ENCODE measurements at regions not wholly inside any gene's neighbourhood (a gene's known extent, or its start where the extent isn't known, plus 50 kb on each side); places are given as distances from the start of the nearest gene placed in this dataset.

DNA sequence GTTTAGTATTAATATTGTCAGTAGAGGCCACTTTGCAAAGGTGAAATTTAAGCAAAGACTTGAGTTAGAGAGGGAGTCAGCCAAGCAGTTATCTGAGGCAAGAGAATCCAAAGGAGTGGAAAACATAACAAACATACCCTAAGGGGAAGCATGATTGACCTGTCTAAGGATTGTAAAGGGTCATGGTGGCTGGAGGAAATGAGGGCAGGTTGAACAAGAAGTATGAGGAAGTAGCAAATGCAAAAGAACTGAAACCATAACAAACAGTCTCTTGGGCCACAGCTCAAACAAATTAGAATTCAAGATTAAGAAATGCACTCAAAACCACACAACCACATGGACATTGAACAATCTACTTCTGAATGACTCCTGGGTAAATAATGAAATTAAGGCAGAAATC, 103.2 kb downstream of the FBXO5 start:
- Histone ChIP-seq H3K9ac (ENCODE audit: low read length) (no peak overlapping the region), H3K9me3 (ENCODE audit: low read length) (no peaks in the 10 kb centered on the region), H3K27ac (ENCODE audit: low read depth, low read length, poor library complexity, severe bottlenecking) (no peak overlapping the region), H3K27me3 (ENCODE audit: insufficient read depth, low read length) (no peaks in the 10 kb centered on the region), H4K20me1 (ENCODE audit: insufficient read depth, low read length) (no peaks in the 10 kb centered on the region), H3K36me3 (ENCODE audit: insufficient read depth, low read length) (no peaks in the 10 kb centered on the region), H3K4me3 (ENCODE audit: low read depth, low read length, poor library complexity, severe bottlenecking) (no peak overlapping the region), H3K9me2 (ENCODE audit: low read depth, low read length) (no peaks in the 10 kb centered on the region), H3K79me2 (ENCODE audit: insufficient read depth, low read length) (no peaks in the 10 kb centered on the region), H3K4me1 (ENCODE audit: insufficient read depth, low read length, severe bottlenecking) (no peaks in the 10 kb centered on the region), H3F3A (ENCODE audit: insufficient read depth, low read length) (no peaks in the 10 kb centered on the region), H3K4me2 (ENCODE audit: low read length) (no peak overlapping the region), H2AFZ (ENCODE audit: low read length) (no peak overlapping the region)
- no peak for TF ChIP-seq EZH2 (IDR thresholded peaks at IDR 0.05; ENCODE audit: borderline replicate concordance, low read length)

DNA sequence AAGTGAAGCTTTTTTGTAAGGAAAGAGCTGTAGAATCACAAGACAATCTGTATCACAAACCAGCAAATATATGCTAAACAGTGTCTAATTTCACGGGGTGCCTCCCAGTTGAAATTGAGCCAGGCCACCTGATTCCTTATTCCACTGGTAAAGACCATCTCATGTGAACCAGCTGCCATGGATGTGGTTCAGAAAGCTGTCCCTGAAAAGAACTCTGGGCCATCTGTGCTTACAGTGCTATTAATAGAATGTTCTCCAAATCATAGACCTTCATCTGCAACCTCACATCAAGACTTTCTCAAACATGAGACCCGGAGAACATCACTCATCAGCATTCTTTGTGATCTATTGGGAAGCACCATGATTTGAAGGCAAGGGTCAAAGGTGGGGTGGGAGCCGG, 89.7 kb downstream of the FBXO5 start:
- no peaks in the 10 kb centered on the region for H3K36me3 ChIP-seq (ENCODE audit: insufficient read depth, low read length)
- H3K4me2 ChIP-seq (ENCODE audit: low read length), result no peak overlapping the region
- H2AFZ ChIP-seq (ENCODE audit: low read length), result no peak overlapping the region
- no peaks in the 10 kb centered on the region for H3K4me1 ChIP-seq (ENCODE audit: insufficient read depth, low read length, severe bottlenecking)
- no peaks in the 10 kb centered on the region for H3K9me3 ChIP-seq (ENCODE audit: low read length)
- H3K9ac ChIP-seq (ENCODE audit: low read length), result no peak overlapping the region
- no peaks in the 10 kb centered on the region for H3K79me2 ChIP-seq (ENCODE audit: insufficient read depth, low read length)
- H3K4me3 ChIP-seq (ENCODE audit: low read depth, low read length, poor library complexity, severe bottlenecking), result no peak overlapping the region
- no peaks in the 10 kb centered on the region for H3F3A ChIP-seq (ENCODE audit: insufficient read depth, low read length)
- no peaks in the 10 kb centered on the region for H4K20me1 ChIP-seq (ENCODE audit: insufficient read depth, low read length)
- H3K27me3 ChIP-seq (ENCODE audit: insufficient read depth, low read length), result no peaks in the 10 kb centered on the region
- H3K9me2 ChIP-seq (ENCODE audit: low read depth, low read length), result no peaks in the 10 kb centered on the region
- TF ChIP-seq EZH2 (IDR thresholded peaks at IDR 0.05; ENCODE audit: borderline replicate concordance, low read length) (no peak), CTCF (IDR thresholded peaks at IDR 0.05; ENCODE audit: low read length) (no peak)
- H3K27ac ChIP-seq (ENCODE audit: low read depth, low read length, poor library complexity, severe bottlenecking), result no peak overlapping the region

DNA sequence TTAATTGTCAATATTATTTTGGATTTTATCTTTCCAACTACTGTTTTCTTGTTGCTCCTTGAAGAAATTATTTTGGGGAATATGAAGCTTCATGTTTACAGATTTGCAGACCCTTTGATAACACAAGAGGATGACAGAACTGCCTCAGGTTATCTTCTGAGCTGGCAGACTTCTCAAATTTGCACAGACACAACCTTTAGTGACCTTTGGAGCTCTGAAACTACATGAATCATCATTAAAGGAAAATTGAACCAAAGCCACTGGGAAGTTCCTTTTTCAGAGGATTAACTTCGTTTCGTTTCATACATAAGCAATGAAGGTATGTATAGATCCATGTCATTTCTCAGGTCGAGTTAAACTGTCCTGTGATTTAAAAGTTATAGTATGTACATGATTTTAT, 85.9 kb downstream of the FBXO5 start:
- H3K27me3 ChIP-seq (ENCODE audit: insufficient read depth, low read length), result no peaks in the 10 kb centered on the region; the same call in 1 of the 2 replicates
- no peaks in the 10 kb centered on the region for H3K9me2 ChIP-seq (ENCODE audit: low read depth, low read length)
- TF ChIP-seq EZH2 (IDR thresholded peaks at IDR 0.05; ENCODE audit: borderline replicate concordance, low read length) (no peak), CTCF (IDR thresholded peaks at IDR 0.05; ENCODE audit: low read length) (no peak)
- no peak overlapping the region for H3K9ac ChIP-seq (ENCODE audit: low read length)
- no peaks in the 10 kb centered on the region for H4K20me1 ChIP-seq (ENCODE audit: insufficient read depth, low read length)
- no peak overlapping the region for H2AFZ ChIP-seq (ENCODE audit: low read length)
- H3K4me1 ChIP-seq (ENCODE audit: insufficient read depth, low read length, severe bottlenecking), result no peaks in the 10 kb centered on the region
- H3K9me3 ChIP-seq (ENCODE audit: low read length), result no peaks in the 10 kb centered on the region
- no peaks in the 10 kb centered on the region for H3K79me2 ChIP-seq (ENCODE audit: insufficient read depth, low read length)
- H3K27ac ChIP-seq (ENCODE audit: low read depth, low read length, poor library complexity, severe bottlenecking), result no peak overlapping the region
- H3K36me3 ChIP-seq (ENCODE audit: insufficient read depth, low read length), result no peaks in the 10 kb centered on the region
- H3K4me2 ChIP-seq (ENCODE audit: low read length), result no peak overlapping the region
- no peaks in the 10 kb centered on the region for H3F3A ChIP-seq (ENCODE audit: insufficient read depth, low read length)
- H3K4me3 ChIP-seq (ENCODE audit: low read depth, low read length, poor library complexity, severe bottlenecking), result no peak overlapping the region

DNA sequence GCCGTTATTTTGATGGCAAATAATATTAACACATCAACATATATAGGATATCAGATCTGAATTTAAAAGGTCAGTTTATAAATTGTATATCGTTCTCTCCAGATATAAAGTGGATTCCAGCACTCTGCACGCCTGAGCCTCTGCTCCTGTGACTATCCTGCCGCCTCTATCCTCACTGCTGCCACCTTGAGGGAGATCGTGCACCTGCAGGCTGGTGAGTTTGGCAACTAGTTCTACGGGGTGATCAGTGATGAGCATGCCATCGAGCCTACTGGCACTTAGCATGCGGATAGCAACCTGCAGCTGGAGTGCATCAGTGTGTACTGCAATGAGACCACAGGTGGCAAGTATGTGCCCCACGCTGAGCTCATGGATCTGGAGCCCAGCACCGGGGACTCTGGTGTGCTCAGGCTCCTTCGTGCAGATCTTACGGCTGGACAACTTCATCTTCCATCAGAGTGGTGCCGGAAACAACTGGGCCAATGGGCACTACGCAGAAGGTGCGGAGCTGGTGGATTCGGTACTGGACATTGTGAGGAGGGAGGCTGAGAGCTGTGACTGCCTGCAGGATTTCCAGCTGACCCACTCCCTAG, 84.9 kb downstream of the FBXO5 start:
- Histone ChIP-seq H2AFZ (ENCODE audit: low read length) (no peak overlapping the region), H3K9me3 (ENCODE audit: low read length) (no peaks in the 10 kb centered on the region), H3K4me3 (ENCODE audit: low read depth, low read length, poor library complexity, severe bottlenecking) (no peak overlapping the region), H3F3A (ENCODE audit: insufficient read depth, low read length) (no peaks in the 10 kb centered on the region), H4K20me1 (ENCODE audit: insufficient read depth, low read length) (no peaks in the 10 kb centered on the region), H3K36me3 (ENCODE audit: insufficient read depth, low read length) (no peaks in the 10 kb centered on the region), H3K9me2 (ENCODE audit: low read depth, low read length) (no peaks in the 10 kb centered on the region), H3K79me2 (ENCODE audit: insufficient read depth, low read length) (no peaks in the 10 kb centered on the region), H3K27me3 (ENCODE audit: insufficient read depth, low read length) (no peaks in the 10 kb centered on the region; the same call in 1 of the 2 replicates), H3K9ac (ENCODE audit: low read length) (no peak overlapping the region), H3K4me2 (ENCODE audit: low read length) (no peak overlapping the region), H3K27ac (ENCODE audit: low read depth, low read length, poor library complexity, severe bottlenecking) (no peak overlapping the region), H3K4me1 (ENCODE audit: insufficient read depth, low read length, severe bottlenecking) (no peaks in the 10 kb centered on the region)
- no peak for TF ChIP-seq EZH2 (IDR thresholded peaks at IDR 0.05; ENCODE audit: borderline replicate concordance, low read length)
- peak; percentile 79 for TF ChIP-seq CTCF (IDR thresholded peaks at IDR 0.05; ENCODE audit: low read length)
